ENCODE measurements at regions not wholly inside any gene's neighbourhood (a gene's known extent, or its start where the extent isn't known, plus 50 kb on each side); places are given as distances from the start of the nearest gene placed in this dataset.
"Not testable (repeated sequence)": the region's sequence is repeated elsewhere in the genome, so short reads cannot be mapped to it uniquely, and the experiment has no call there.

DNA sequence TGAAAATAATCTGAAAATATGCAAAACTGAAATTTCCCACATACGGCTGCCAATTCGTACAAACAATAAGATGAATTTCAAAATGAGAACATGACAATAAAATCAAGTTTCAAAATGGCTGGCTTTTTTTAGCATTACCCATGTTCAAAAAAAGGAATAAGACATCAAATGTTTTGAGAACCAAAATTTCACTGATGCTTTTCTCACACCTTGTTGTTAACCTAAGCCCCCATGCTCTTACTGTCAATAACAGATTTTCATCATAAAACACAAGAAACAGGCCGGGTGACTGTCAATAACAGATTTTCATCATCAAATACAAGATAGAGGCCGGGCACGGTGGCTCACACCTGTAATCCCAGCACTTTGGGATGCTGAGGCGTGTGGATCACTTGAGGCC is 2149.6 kb upstream of the DEFB115 start:
- POLR2A ChIA-PET; H3K27ac ChIP-seq (ENCODE audit: low read depth, low read length); DNase-seq; H3K27me3 Mint-ChIP-seq; H3K4me3 ChIP-seq (ENCODE audit: low read length); H3K36me3 ChIP-seq (ENCODE audit: insufficient read depth, low read length); H3K4me3 Mint-ChIP-seq; H3K4me1 Mint-ChIP-seq; H3K4me1 ChIP-seq (ENCODE audit: insufficient read depth, low read length); H3K9me3 ChIP-seq (ENCODE audit: low read length); CTCF ChIA-PET; H3K27me3 ChIP-seq (ENCODE audit: insufficient read depth, low read length, poor library complexity, severe bottlenecking); H3K27ac Mint-ChIP-seq: not testable (repeated sequence)
- peaks cover 8 to 31% (median 28%) of the 10 kb centered on the region in 5 donors for H3K9me3 Mint-ChIP-seq
- H3K36me3 Mint-ChIP-seq: peaks cover 0 to 18% (median 5%) of the 10 kb centered on the region in 3 donors

DNA sequence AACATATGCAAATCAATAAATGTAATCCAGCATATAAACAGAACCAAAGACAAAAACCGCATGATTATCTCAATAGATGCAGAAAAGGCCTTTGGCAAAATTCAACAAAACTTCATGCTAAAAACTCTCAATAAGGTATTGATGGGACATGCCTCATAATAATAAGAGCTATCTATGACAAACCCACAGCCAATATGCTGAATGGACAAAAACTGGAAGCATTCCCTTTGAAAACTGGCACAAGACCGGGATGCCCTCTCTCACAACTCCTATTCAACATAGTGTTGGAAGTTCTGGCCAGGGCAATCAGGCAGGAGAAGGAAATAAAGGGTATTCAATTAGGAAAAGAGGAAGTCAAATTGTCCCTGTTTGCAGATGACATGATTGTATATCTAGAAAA is 2148.1 kb upstream of the DEFB115 start:
- POLR2A ChIA-PET; H3K27ac Mint-ChIP-seq; H3K27ac ChIP-seq (ENCODE audit: low read depth, low read length); H3K27me3 Mint-ChIP-seq; DNase-seq; H3K4me1 ChIP-seq (ENCODE audit: insufficient read depth, low read length); H3K4me1 Mint-ChIP-seq; CTCF ChIA-PET; H3K27me3 ChIP-seq (ENCODE audit: insufficient read depth, low read length, poor library complexity, severe bottlenecking); H3K4me3 ChIP-seq (ENCODE audit: low read length); H3K36me3 ChIP-seq (ENCODE audit: insufficient read depth, low read length); H3K9me3 ChIP-seq (ENCODE audit: low read length); H3K4me3 Mint-ChIP-seq: not testable (repeated sequence)
- peaks cover 0 to 16% (median 2%) of the 10 kb centered on the region in 3 donors for H3K36me3 Mint-ChIP-seq
- H3K9me3 Mint-ChIP-seq: peaks cover 20 to 38% (median 33%) of the 10 kb centered on the region in 5 donors

DNA sequence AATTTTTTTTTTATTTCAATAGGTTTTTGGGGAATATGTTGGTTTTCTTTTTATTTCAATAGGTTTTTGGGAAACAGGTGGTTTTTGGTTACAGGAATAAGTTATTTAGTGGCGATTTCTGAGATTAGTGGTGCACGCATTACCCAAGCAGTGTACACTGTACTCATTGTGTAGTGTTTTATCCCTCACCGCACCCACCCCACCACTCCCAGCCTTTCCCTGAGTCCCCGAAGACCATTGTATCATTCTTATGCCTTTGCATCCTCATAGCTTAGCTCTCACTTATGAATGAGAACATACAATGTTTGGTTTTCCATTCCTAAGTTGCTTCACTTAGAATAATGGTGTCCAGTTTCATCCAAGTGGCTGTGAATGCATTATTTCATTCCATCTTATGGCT is 2142.4 kb upstream of the DEFB115 start:
- H3K4me3 Mint-ChIP-seq; H3K9me3 ChIP-seq (ENCODE audit: low read length); CTCF ChIA-PET; POLR2A ChIA-PET; H3K4me1 ChIP-seq (ENCODE audit: insufficient read depth, low read length); H3K27ac ChIP-seq (ENCODE audit: low read depth, low read length); H3K27ac Mint-ChIP-seq; H3K27me3 ChIP-seq (ENCODE audit: insufficient read depth, low read length, poor library complexity, severe bottlenecking); DNase-seq; H3K36me3 ChIP-seq (ENCODE audit: insufficient read depth, low read length); H3K4me1 Mint-ChIP-seq; H3K27me3 Mint-ChIP-seq; H3K36me3 Mint-ChIP-seq; H3K4me3 ChIP-seq (ENCODE audit: low read length): not testable (repeated sequence)
- peaks cover 20 to 50% (median 37%) of the 10 kb centered on the region in 5 donors for H3K9me3 Mint-ChIP-seq

DNA sequence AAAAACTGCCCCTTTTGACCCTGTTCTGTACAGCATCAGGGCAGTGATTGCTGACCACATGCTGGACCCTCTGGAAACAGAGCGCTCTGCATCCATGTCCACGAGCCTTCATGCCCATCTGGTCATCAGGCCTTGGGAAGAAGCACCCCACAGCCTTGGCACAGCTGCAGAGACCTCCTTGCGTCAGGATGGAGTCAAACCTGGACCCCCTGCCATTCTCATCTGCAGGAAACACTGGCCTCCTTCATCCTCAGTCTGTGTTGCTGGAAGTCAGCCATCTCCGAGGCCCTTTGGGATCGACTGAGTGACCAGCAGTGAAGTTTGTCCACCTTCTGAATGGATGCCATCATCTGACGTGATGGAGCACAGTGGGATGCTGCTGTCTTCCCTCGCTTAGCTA is 2138.3 kb upstream of the DEFB115 start:
- Mint-ChIP-seq H3K4me1 (no peaks in the 10 kb centered on the region), H3K36me3 (peaks cover 0 to 6% (median 2%) of the 10 kb centered on the region in 3 donors), H3K4me3 (no peak overlapping the region), H3K9me3 (peaks cover 29 to 49% (median 37%) of the 10 kb centered on the region in 5 donors), H3K27ac (no peak overlapping the region), H3K27me3 (no peaks in the 10 kb centered on the region)
- no peaks in the 10 kb centered on the region for H3K36me3 ChIP-seq (ENCODE audit: insufficient read depth, low read length)
- no peak overlapping the region for H3K4me3 ChIP-seq (ENCODE audit: low read length)
- ChIA-PET CTCF (no interaction called here), POLR2A (no interaction called here)
- H3K27ac ChIP-seq (ENCODE audit: low read depth, low read length): no peak overlapping the region
- no peaks in the 10 kb centered on the region for H3K9me3 ChIP-seq (ENCODE audit: low read length)
- H3K27me3 ChIP-seq (ENCODE audit: insufficient read depth, low read length, poor library complexity, severe bottlenecking): no peaks in the 10 kb centered on the region
- no peak for DNase-seq
- H3K4me1 ChIP-seq (ENCODE audit: insufficient read depth, low read length): no peaks in the 10 kb centered on the region

DNA sequence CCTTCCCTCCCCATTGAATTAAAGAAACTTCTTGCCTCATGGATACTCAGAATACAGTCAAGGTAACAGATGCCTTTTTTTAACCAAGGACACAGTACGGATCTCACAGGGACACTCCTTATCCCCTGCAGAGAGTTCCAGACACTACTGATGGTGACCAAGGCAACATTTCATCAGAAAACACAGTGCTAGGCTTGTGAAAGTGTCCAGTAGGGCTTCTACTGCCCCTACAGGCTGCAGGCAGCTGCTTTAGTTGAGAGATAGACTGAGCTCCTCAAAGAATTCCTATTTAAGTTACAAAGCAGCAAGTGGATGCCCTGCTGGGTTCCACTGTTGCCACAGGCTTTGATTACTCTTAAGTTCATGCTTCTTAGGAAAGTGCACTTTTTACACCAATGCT is 2137.8 kb upstream of the DEFB115 start:
- H3K36me3 ChIP-seq (ENCODE audit: insufficient read depth, low read length); H3K27ac ChIP-seq (ENCODE audit: low read depth, low read length); H3K27me3 Mint-ChIP-seq; POLR2A ChIA-PET; H3K4me1 ChIP-seq (ENCODE audit: insufficient read depth, low read length); H3K4me3 Mint-ChIP-seq; DNase-seq; CTCF ChIA-PET; H3K4me1 Mint-ChIP-seq; H3K9me3 ChIP-seq (ENCODE audit: low read length); H3K27me3 ChIP-seq (ENCODE audit: insufficient read depth, low read length, poor library complexity, severe bottlenecking); H3K36me3 Mint-ChIP-seq; H3K4me3 ChIP-seq (ENCODE audit: low read length); H3K27ac Mint-ChIP-seq: not testable (repeated sequence)
- H3K9me3 Mint-ChIP-seq: peaks cover 27 to 48% (median 32%) of the 10 kb centered on the region in 5 donors

DNA sequence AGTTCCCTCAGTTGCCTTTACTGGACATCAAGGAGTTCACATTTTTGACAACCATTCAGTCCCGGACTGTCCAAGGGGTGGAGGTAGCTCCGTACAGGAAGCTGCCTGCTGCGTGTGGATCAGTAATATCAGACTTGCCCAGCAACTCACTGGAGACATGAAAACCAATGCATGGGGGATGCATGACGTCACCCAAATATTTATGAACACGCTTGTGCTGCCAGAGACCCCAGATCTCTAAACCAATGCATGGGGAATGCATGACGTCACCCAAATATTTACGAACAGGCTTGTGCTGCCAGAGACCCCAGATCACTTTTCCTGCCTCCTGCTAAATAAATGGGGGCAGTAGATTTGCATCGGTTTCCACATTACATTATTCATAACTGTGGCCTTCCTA is 2137.4 kb upstream of the DEFB115 start:
- peaks cover 27 to 52% (median 33%) of the 10 kb centered on the region in 5 donors for H3K9me3 Mint-ChIP-seq
- H3K27ac ChIP-seq (ENCODE audit: low read depth, low read length); H3K27me3 ChIP-seq (ENCODE audit: insufficient read depth, low read length, poor library complexity, severe bottlenecking); H3K4me1 ChIP-seq (ENCODE audit: insufficient read depth, low read length); H3K4me3 Mint-ChIP-seq; CTCF ChIA-PET; POLR2A ChIA-PET; H3K9me3 ChIP-seq (ENCODE audit: low read length); H3K27ac Mint-ChIP-seq; DNase-seq; H3K36me3 Mint-ChIP-seq; H3K36me3 ChIP-seq (ENCODE audit: insufficient read depth, low read length); H3K4me1 Mint-ChIP-seq; H3K4me3 ChIP-seq (ENCODE audit: low read length); H3K27me3 Mint-ChIP-seq: not testable (repeated sequence)

DNA sequence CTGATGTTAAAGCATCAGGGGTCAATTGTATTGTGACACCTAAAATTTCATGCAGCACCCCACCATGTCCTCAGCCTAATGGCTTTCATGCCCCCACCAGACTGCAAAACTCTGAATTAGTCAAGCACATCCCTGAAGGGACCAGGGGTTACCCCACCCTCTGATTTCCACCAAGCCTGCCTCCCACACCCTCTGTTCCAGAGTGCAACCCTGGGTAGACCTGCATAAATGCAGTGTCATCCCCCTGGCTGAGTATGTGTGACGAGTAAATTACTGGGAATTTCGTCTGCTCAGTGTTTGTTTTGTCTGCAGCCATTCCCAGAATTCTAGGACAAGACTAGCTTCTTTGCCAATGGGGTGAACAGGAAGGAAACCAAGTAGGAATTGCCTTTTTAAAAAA is 2136.9 kb upstream of the DEFB115 start:
- H3K9me3 ChIP-seq (ENCODE audit: low read length); H3K36me3 Mint-ChIP-seq; DNase-seq; POLR2A ChIA-PET; H3K4me1 Mint-ChIP-seq; H3K4me3 Mint-ChIP-seq; H3K27me3 Mint-ChIP-seq; H3K27ac ChIP-seq (ENCODE audit: low read depth, low read length); H3K36me3 ChIP-seq (ENCODE audit: insufficient read depth, low read length); CTCF ChIA-PET; H3K4me1 ChIP-seq (ENCODE audit: insufficient read depth, low read length); H3K27me3 ChIP-seq (ENCODE audit: insufficient read depth, low read length, poor library complexity, severe bottlenecking); H3K27ac Mint-ChIP-seq; H3K4me3 ChIP-seq (ENCODE audit: low read length): not testable (repeated sequence)
- peaks cover 25 to 53% (median 33%) of the 10 kb centered on the region in 5 donors for H3K9me3 Mint-ChIP-seq

DNA sequence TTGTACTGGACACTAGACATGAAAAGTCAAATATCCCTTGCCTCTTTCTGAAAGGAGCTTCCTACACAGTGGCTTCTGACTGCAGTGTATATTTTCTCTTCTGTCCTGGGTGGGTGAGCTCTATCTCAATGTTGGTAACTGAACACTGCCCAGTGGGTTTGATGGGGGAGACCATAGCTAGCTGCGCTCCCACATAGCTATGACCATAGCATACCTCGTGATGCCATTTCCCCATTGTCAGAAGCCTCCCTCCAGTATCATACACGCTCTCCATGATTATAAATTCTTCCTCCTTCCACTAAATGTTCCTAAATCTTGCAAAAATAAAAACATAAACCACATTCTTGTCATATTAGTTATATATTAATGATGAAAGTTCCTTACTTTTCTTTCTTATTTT is 2134.7 kb upstream of the DEFB115 start:
- H3K9me3 ChIP-seq (ENCODE audit: low read length); H3K27ac ChIP-seq (ENCODE audit: low read depth, low read length); H3K4me1 ChIP-seq (ENCODE audit: insufficient read depth, low read length); POLR2A ChIA-PET; CTCF ChIA-PET; H3K27me3 Mint-ChIP-seq; H3K36me3 ChIP-seq (ENCODE audit: insufficient read depth, low read length); H3K36me3 Mint-ChIP-seq; H3K27me3 ChIP-seq (ENCODE audit: insufficient read depth, low read length, poor library complexity, severe bottlenecking); H3K4me3 ChIP-seq (ENCODE audit: low read length); H3K27ac Mint-ChIP-seq; H3K4me1 Mint-ChIP-seq; H3K4me3 Mint-ChIP-seq; DNase-seq: not testable (repeated sequence)
- peaks cover 20 to 44% (median 20%) of the 10 kb centered on the region in 5 donors for H3K9me3 Mint-ChIP-seq

DNA sequence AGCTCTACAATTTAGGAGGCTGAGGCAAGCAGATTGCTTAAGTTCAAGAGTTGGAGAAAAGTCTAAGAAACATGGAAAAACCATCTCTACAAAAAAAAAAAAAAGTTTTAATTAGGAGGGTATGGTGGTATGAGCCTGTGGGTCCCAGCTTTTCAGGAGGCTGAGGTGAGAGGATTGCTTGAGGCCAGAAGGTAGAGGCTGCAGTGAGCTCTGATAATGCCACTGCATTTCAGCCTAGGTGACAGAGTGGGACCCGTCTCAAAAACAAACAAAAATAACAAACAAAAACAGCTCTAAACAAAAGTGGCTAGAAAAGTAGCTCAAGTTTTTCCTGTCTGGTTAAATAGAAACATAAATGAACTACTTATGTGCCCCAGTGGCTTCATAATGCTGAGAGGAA is 2133.6 kb upstream of the DEFB115 start:
- Histone ChIP-seq H3K9me3 (ENCODE audit: low read length) (no peaks in the 10 kb centered on the region), H3K27me3 (ENCODE audit: insufficient read depth, low read length, poor library complexity, severe bottlenecking) (no peaks in the 10 kb centered on the region), H3K27ac (ENCODE audit: low read depth, low read length) (no peak overlapping the region), H3K36me3 (ENCODE audit: insufficient read depth, low read length) (no peaks in the 10 kb centered on the region), H3K4me3 (ENCODE audit: low read length) (no peak overlapping the region), H3K4me1 (ENCODE audit: insufficient read depth, low read length) (no peaks in the 10 kb centered on the region)
- no peak for DNase-seq
- ChIA-PET POLR2A (no interaction called here), CTCF (no interaction called here)
- Mint-ChIP-seq H3K9me3 (peaks cover 17 to 38% (median 18%) of the 10 kb centered on the region in 5 donors), H3K27ac (no peak overlapping the region), H3K36me3 (peaks cover 0 to 6% (median 2%) of the 10 kb centered on the region in 3 donors), H3K27me3 (no peaks in the 10 kb centered on the region), H3K4me1 (no peaks in the 10 kb centered on the region), H3K4me3 (no peak overlapping the region)
